ENCODE measurements at regions not wholly inside any gene's neighbourhood (a gene's known extent, or its start where the extent isn't known, plus 50 kb on each side); places are given as distances from the start of the nearest gene placed in this dataset.
A peak's percentile ranks its signal among the peaks of the same experiment; 100 is the strongest.
"Not testable (repeated sequence)": the region's sequence is repeated elsewhere in the genome, so short reads cannot be mapped to it uniquely, and the experiment has no call there.

- H3K4me3 ChIP-seq (ENCODE audit: control insufficient read depth in 1 of 2, extremely low read depth in 1 of 2, low read length in 1 of 2), result no peak overlapping the region
- Mint-ChIP-seq H3K27ac (no peak overlapping the region), H3K9me3 (peaks cover 0 to 6% (median 5%) of the 10 kb centered on the region in 3 donors), H3K4me1 (no peaks in the 10 kb centered on the region), H3K4me3 (no peak overlapping the region), H3K36me3 (no peaks in the 10 kb centered on the region), H3K27me3 (peaks cover 3 to 5% of the 10 kb centered on the region in 2 donors)
- CTCF ChIA-PET, result no interaction called here
- ATAC-seq (replicated peaks in 1 of 4) (no peak), DNase-seq (no peak)
- H3K27ac ChIP-seq (ENCODE audit: low read length), result no peak overlapping the region
- H3K27me3 ChIP-seq (replicated peaks in 1 of 2; ENCODE audit: control insufficient read depth in 2 of 2, extremely low read depth in 1 of 2, insufficient read depth in 2 of 2, low read length in 1 of 2), result no peaks in the 10 kb centered on the region
- no peaks in the 10 kb centered on the region for H3K9me3 ChIP-seq
- no peaks in the 10 kb centered on the region for H3K36me3 ChIP-seq (ENCODE audit: control insufficient read depth in 2 of 2, extremely low read depth in 1 of 2, insufficient read depth in 1 of 2, low read length in 1 of 2)
- POLR2A ChIA-PET, result interaction anchor here in 1 of 2 donors (0.7 kb wide), 1 partner anchor 23 kb away, joined by 3 read pairs; no protein-coding TSS in a partner anchor
- WGBS (ENCODE audit: insufficient coverage), result no CpG with 5 or more reads among the region's 3 CpGs
- H3K4me1 ChIP-seq (ENCODE audit: control insufficient read depth in 1 of 2, extremely low read depth in 1 of 2, insufficient read depth in 2 of 2, low read length in 2 of 2), result no peaks in the 10 kb centered on the region
Observed at GRCh38 chr2:195238826-195239225, 418.2 kb upstream of the SLC39A10 start.

GRCh38 chr2:195238379-195238778 is 418.6 kb upstream of the SLC39A10 start:
- no peak overlapping the region for H3K4me3 Mint-ChIP-seq
- peaks cover 0 to 3% (median 3%) of the 10 kb centered on the region in 3 donors for H3K9me3 Mint-ChIP-seq
- no peaks in the 10 kb centered on the region for H3K4me1 ChIP-seq (ENCODE audit: control insufficient read depth in 1 of 2, extremely low read depth in 1 of 2, insufficient read depth in 2 of 2, low read length in 2 of 2)
- ChIA-PET CTCF (no interaction called here), POLR2A (interaction anchor here in 1 of 2 donors (0.7 kb wide), 1 partner anchor 23 kb away, joined by 3 read pairs; no protein-coding TSS in a partner anchor)
- no peak overlapping the region for H3K4me3 ChIP-seq (ENCODE audit: control insufficient read depth in 1 of 2, extremely low read depth in 1 of 2, low read length in 1 of 2)
- no peaks in the 10 kb centered on the region for H3K36me3 ChIP-seq (ENCODE audit: control insufficient read depth in 2 of 2, extremely low read depth in 1 of 2, insufficient read depth in 1 of 2, low read length in 1 of 2)
- no peaks in the 10 kb centered on the region for H3K4me1 Mint-ChIP-seq
- peaks cover 3 to 5% of the 10 kb centered on the region in 2 donors for H3K27me3 Mint-ChIP-seq
- no peak overlapping the region for H3K27ac Mint-ChIP-seq
- H3K9me3 ChIP-seq, result no peaks in the 10 kb centered on the region
- H3K27me3 ChIP-seq (replicated peaks in 1 of 2; ENCODE audit: control insufficient read depth in 2 of 2, extremely low read depth in 1 of 2, insufficient read depth in 2 of 2, low read length in 1 of 2), result no peaks in the 10 kb centered on the region
- no peak for DNase-seq
- no peak for ATAC-seq (replicated peaks in 1 of 4)
- WGBS (ENCODE audit: insufficient coverage), result no CpG with 5 or more reads among the region's 1 CpG
- no peak overlapping the region for H3K27ac ChIP-seq (ENCODE audit: low read length)
- H3K36me3 Mint-ChIP-seq, result no peaks in the 10 kb centered on the region

DNA sequence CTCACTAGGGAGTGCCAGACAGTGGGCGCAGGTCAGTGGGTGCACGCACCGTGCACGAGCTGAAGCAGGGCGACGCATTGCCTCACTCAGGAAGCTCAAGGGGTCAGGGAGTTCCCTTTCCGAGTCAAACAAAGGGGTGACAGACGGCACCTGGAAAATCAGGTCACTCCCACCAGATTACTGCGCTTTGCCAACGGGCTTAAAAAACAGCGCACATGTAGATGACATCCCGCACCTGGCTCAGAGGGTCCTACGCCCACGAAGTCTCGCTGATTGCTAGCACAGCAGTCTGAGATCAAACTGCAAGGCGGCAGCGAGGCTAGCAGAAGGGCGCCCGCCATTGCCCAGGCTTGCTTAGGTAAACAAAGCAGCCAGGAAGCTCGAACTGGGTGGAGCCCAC is 428.5 kb upstream of the SLC39A10 start:
- POLR2A ChIA-PET, CTCF ChIA-PET, H3K27ac Mint-ChIP-seq: not testable (repeated sequence)

GRCh38 chr2:195214072-195214471 is 443.0 kb upstream of the SLC39A10 start:
- ChIA-PET POLR2A (no interaction called here), CTCF (no interaction called here)
- Mint-ChIP-seq H3K9me3 (peaks cover 0 to 3% (median 0%) of the 10 kb centered on the region in 3 donors), H3K27ac (no peak overlapping the region), H3K4me1 (no peaks in the 10 kb centered on the region), H3K27me3 (peaks cover 0 to 2% of the 10 kb centered on the region in 2 donors), H3K36me3 (no peaks in the 10 kb centered on the region), H3K4me3 (no peak overlapping the region)
- no peaks in the 10 kb centered on the region for H3K36me3 ChIP-seq (ENCODE audit: control insufficient read depth in 2 of 2, extremely low read depth in 1 of 2, insufficient read depth in 1 of 2, low read length in 1 of 2)
- H3K27ac ChIP-seq (ENCODE audit: low read length), result no peak overlapping the region
- no peak overlapping the region for H3K4me3 ChIP-seq (ENCODE audit: control insufficient read depth in 1 of 2, extremely low read depth in 1 of 2, low read length in 1 of 2)
- peaks cover 0 to 3% of the 10 kb centered on the region in 2 experiments for H3K27me3 ChIP-seq (replicated peaks in 1 of 2; ENCODE audit: control insufficient read depth in 2 of 2, extremely low read depth in 1 of 2, insufficient read depth in 2 of 2, low read length in 1 of 2)
- ATAC-seq (replicated peaks in 1 of 4) (no peak), DNase-seq (no peak)
- H3K9me3 ChIP-seq, result no peaks in the 10 kb centered on the region
- no peaks in the 10 kb centered on the region for H3K4me1 ChIP-seq (ENCODE audit: control insufficient read depth in 1 of 2, extremely low read depth in 1 of 2, insufficient read depth in 2 of 2, low read length in 2 of 2)
- 78% methylated on average over 4 of the region's 5 CpGs for WGBS (ENCODE audit: insufficient coverage)

More for the DNA sequence above, 428.5 kb upstream of the SLC39A10 start:
- not testable (repeated sequence) for H3K4me3 ChIP-seq (ENCODE audit: control insufficient read depth in 1 of 2, extremely low read depth in 1 of 2, low read length in 1 of 2); DNase-seq; H3K4me3 Mint-ChIP-seq; H3K27ac ChIP-seq (ENCODE audit: low read length); H3K4me1 Mint-ChIP-seq; H3K36me3 ChIP-seq (ENCODE audit: control insufficient read depth in 2 of 2, extremely low read depth in 1 of 2, insufficient read depth in 1 of 2, low read length in 1 of 2); ATAC-seq (replicated peaks in 1 of 4); H3K4me1 ChIP-seq (ENCODE audit: control insufficient read depth in 1 of 2, extremely low read depth in 1 of 2, insufficient read depth in 2 of 2, low read length in 2 of 2); H3K36me3 Mint-ChIP-seq; H3K27me3 Mint-ChIP-seq; H3K27me3 ChIP-seq (replicated peaks in 1 of 2; ENCODE audit: control insufficient read depth in 2 of 2, extremely low read depth in 1 of 2, insufficient read depth in 2 of 2, low read length in 1 of 2); H3K9me3 ChIP-seq
- H3K9me3 Mint-ChIP-seq, result peaks cover 0 to 14% (median 5%) of the 10 kb centered on the region in 3 donors
- WGBS (ENCODE audit: insufficient coverage), result 87% methylated on average over 18 of the region's 20 CpGs

- WGBS (ENCODE audit: insufficient coverage), result 88% methylated on average over 1 of the region's 3 CpGs
- H3K9me3 ChIP-seq, result no peaks in the 10 kb centered on the region
Observed at GRCh38 chr2:195212586-195212985, 444.4 kb upstream of the SLC39A10 start.

DNA sequence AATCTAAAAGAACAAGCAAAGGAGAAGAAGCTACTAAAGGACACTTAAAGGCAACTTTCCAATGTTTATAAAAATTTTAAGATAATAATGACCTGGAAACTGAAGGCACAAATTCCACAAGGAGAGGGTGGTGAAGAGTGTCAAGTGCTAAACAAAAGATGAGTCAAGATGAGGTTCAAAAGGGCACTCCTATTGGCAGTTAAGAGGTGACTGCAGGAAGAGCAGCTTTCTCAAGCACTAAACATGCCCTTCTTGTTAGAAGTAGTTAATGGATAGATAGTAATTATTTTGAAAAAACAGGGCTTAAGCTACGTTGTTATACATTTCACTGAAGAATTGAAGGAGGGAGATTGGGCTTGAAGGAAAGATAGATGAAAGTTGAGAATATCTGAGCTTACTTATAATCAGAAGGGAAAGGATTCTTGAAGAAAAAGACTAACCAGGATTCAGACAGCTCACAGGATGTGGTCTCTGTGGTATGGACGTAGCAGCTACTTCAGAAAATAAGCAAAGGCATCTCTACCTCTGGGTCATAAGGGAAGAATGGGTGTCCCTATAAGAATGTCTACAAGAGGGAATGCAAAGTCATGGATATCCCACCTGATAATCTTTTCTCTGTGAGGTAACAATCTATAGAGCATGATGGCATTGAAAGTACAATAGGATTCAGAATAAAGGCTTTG is 454.7 kb upstream of the SLC39A10 start:
- H3K36me3 Mint-ChIP-seq, result no peaks in the 10 kb centered on the region

More at GRCh38 chr2:195212586-195212985, 444.4 kb upstream of the SLC39A10 start:
- Mint-ChIP-seq H3K4me1 (no peaks in the 10 kb centered on the region), H3K4me3 (no peak overlapping the region), H3K27ac (no peak overlapping the region), H3K27me3 (peaks cover 0 to 2% of the 10 kb centered on the region in 2 donors), H3K9me3 (peaks cover 0 to 4% (median 0%) of the 10 kb centered on the region in 3 donors), H3K36me3 (no peaks in the 10 kb centered on the region)
- no peaks in the 10 kb centered on the region for H3K36me3 ChIP-seq (ENCODE audit: control insufficient read depth in 2 of 2, extremely low read depth in 1 of 2, insufficient read depth in 1 of 2, low read length in 1 of 2)
- no peak overlapping the region for H3K27ac ChIP-seq (ENCODE audit: low read length)
- ATAC-seq (replicated peaks in 1 of 4) (no peak), DNase-seq (no peak)
- ChIA-PET CTCF (no interaction called here), POLR2A (no interaction called here)
- no peaks in the 10 kb centered on the region for H3K4me1 ChIP-seq (ENCODE audit: control insufficient read depth in 1 of 2, extremely low read depth in 1 of 2, insufficient read depth in 2 of 2, low read length in 2 of 2)
- no peak overlapping the region for H3K4me3 ChIP-seq (ENCODE audit: control insufficient read depth in 1 of 2, extremely low read depth in 1 of 2, low read length in 1 of 2)
- peaks cover 0 to 3% of the 10 kb centered on the region in 2 experiments for H3K27me3 ChIP-seq (replicated peaks in 1 of 2; ENCODE audit: control insufficient read depth in 2 of 2, extremely low read depth in 1 of 2, insufficient read depth in 2 of 2, low read length in 1 of 2)

More for the DNA sequence above, 454.7 kb upstream of the SLC39A10 start:
- H3K4me3 ChIP-seq (ENCODE audit: control insufficient read depth in 1 of 2, extremely low read depth in 1 of 2, low read length in 1 of 2), result no peak overlapping the region
- ATAC-seq (replicated peaks in 1 of 4), result peak in 3 of 4 experiments; percentile 58 to 68 (median 64)
- peaks cover 0 to 9% of the 10 kb centered on the region in 2 experiments for H3K4me1 ChIP-seq (ENCODE audit: control insufficient read depth in 1 of 2, extremely low read depth in 1 of 2, insufficient read depth in 2 of 2, low read length in 2 of 2)
- H3K27me3 ChIP-seq (replicated peaks in 1 of 2; ENCODE audit: control insufficient read depth in 2 of 2, extremely low read depth in 1 of 2, insufficient read depth in 2 of 2, low read length in 1 of 2), result no peaks in the 10 kb centered on the region
- no peaks in the 10 kb centered on the region for H3K27me3 Mint-ChIP-seq
- H3K27ac Mint-ChIP-seq, result peak overlapping the region; percentile 29 to 38
- no peaks in the 10 kb centered on the region for H3K9me3 ChIP-seq
- peak in 5 of 35 experiments; percentile 0 to 25 (median 1) for DNase-seq
- ChIA-PET CTCF (no interaction called here), POLR2A (interaction anchor here (0.6 to 0.7 kb wide), 2 partner anchors 10 to 655 kb away, joined by 3 to 5 read pairs; no protein-coding TSS in a partner anchor)
- no CpG with 5 or more reads among the region's 2 CpGs for WGBS (ENCODE audit: insufficient coverage)
- H3K4me1 Mint-ChIP-seq, result peaks cover 13 to 19% (median 19%) of the 10 kb centered on the region in 3 donors
- H3K4me3 Mint-ChIP-seq, result no peak overlapping the region
- H3K9me3 Mint-ChIP-seq, result no peaks in the 10 kb centered on the region
- H3K27ac ChIP-seq (ENCODE audit: low read length), result no peak overlapping the region
- no peaks in the 10 kb centered on the region for H3K36me3 ChIP-seq (ENCODE audit: control insufficient read depth in 2 of 2, extremely low read depth in 1 of 2, insufficient read depth in 1 of 2, low read length in 1 of 2)

Measured in T-cell (primary cell).